ENCODE measurements at regions not wholly inside any gene's neighbourhood (a gene's known extent, or its start where the extent isn't known, plus 50 kb on each side); places are given as distances from the start of the nearest gene placed in this dataset.
"Not testable (repeated sequence)": the region's sequence is repeated elsewhere in the genome, so short reads cannot be mapped to it uniquely, and the experiment has no call there.

DNA sequence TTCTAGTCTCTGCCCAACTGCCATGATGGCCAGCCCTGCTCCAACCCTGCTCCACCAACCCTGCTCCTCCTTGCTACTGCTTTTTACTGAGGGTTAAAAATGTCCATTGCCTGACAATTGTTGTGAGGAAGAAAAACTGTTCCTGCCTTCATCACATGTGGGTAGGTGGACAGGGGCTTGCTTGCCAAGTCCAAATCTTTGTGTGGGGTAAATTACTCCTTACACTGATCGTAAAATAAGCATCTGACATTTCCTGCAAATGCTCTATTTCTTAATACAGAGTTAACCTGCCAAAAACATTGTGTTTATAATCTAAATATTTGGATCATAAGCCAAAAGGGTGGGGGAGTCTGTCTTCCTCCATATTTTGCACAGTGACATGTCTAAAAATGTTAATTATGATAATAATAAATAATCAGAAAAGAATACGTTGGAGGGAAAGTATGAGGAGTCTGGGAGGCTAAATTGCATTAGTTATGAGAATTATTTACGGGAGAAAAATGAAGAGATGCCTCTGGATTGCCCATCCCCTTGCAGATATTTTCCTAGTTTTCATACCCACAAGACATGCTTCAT lies 242.5 kb upstream of the TBL1XR1 start:
- no peak for FAIRE-seq

DNA sequence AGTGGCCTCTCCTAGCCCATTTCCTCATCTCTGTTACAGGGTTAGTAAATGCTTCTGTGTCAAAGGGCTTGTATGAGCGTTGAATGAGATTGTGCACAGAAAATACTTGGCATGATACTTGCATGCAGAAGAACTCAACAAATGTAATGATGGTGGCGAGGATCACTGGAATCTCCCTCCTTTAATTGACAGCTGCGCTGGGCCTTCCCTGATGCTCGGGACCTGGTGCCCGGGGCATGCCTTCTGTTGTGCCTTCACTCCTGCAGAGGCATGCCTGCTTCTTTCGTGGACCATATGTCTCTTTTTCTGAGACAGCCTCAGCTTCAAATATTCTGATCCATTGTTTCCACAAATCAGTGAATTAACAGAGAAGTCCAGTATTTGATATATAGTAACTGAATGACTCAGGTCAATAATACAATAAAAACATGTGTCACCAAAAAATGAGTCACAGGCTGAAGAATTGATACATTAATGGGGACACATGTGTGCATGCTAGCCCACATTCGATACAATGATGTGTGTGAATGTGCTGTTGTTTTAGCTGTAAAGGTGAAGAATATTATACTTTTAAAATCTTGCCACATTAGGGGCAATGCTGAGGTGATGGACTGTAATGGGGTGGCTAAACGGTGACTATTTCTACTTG lies 243.3 kb upstream of the TBL1XR1 start:
- FAIRE-seq, result no peak

DNA sequence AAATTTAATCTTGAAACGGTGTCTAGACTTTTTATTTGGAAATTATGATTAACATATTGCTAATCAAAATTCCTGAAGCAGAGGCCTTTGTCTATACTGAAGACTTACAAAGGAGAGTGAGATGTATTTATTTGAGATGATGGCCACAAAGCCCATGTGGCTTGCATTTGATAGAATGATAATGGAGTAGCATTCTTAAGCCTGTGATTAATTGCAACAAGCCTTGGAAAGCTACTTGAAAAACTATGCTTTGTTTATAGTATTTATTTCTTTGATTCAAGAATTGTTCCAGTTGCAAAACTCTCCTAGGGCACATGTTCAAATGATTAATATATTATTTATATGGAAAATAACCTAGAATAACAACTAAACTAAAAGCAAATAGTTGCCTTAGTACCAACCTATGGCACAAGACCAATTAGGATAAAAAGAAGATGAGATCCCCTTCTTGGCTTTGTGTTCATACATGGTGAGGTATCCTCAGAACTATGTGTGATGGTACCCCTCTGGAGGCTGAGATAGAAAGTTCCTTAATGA lies 244.1 kb upstream of the TBL1XR1 start:
- FAIRE-seq, result no peak

DNA sequence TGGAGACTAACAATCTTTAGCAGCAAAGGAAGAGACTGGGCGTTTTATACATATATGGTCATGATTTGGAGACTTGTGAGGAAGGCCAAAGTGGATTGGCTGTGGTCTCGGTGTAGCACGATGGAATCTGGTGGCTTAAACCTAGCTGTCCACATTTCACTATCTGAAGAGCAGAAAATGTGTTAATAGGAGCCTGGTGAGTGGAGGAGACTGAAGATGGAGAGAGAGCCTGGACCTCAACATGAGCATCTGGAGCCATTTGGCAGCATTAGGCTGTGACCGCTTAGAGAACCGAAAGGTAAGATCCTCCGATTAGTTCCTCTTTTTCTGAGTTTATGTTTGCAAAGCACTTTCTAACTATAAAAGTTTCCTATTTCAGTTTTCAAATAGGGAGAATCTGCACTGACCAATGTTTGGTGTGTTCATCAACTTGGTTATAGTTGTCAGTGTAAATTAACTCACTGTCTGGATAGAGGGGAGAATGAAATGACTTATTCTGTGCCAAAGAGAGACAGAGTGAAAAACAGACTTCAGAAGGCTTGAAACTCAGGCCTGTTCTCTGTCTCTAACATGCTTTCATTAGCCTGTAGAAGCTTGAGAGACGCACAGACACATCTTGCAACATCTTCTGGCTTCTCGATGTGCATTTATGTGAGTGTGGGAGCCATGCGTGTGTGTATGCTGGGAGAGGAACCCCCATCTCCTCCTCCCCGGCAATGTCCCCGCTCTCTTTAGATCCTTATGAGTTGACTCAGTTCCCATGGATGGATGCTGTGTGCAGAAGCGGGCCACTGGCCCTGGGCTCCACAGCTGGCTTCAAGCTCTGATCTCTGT lies 244.7 kb upstream of the TBL1XR1 start:
- no peak for FAIRE-seq

DNA sequence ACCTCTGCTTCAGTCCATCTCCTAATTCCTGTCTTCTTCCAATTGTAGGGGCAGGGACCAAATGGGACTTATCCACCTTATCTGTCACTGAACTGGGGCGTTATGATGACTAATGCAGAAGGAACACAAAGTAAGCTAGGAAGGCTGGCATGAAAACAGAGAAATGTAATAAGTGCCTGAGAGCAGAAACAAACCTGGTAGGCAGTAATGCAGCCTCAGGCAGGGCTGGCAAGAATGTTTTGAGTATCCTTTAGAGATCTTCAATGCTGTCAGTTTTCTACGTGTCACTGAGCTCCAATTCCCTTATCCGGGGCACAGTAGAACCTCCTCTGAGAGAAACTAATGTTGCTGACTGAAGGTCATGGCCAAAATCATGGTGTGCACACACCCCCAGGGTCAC lies 246.2 kb upstream of the TBL1XR1 start:
- no peak for FAIRE-seq

DNA sequence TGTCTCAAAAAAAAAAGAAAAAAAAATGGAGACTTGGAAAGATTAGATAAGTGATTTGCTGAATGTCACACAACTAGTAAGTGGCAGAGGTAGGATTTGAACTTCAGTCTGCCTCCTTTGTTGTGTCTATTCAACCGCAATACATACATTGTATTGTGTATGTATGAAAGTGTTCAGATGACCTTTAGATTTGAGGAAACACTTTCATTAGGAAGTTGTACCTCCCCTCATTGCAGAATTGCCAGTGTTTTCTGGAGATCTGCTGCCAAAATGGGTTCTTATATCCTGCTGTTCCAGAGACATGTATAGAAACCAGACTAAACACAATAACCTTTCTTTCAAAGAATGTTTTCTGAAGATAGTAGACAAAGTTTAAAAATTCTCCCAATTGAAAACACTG lies 247.4 kb upstream of the TBL1XR1 start:
- no peak for FAIRE-seq

DNA sequence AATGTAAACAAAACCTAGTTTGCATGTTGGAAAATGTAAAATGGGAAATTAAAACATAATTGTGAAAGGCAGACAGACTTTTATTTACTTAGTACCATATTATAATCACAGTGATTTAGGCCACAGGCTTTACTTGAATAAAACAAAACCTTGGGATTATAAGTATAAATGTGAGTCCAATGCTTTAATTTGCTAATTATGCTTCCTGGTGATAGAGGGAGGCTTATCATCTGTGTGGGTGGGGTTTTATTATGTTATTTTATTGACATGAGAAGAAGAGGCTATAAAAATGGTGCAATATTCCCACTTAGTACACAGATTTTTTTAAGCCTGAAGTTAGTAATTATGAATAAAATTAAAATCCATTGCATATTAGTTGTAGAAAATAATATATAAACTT lies 248.3 kb upstream of the TBL1XR1 start:
- FAIRE-seq, result no peak

DNA sequence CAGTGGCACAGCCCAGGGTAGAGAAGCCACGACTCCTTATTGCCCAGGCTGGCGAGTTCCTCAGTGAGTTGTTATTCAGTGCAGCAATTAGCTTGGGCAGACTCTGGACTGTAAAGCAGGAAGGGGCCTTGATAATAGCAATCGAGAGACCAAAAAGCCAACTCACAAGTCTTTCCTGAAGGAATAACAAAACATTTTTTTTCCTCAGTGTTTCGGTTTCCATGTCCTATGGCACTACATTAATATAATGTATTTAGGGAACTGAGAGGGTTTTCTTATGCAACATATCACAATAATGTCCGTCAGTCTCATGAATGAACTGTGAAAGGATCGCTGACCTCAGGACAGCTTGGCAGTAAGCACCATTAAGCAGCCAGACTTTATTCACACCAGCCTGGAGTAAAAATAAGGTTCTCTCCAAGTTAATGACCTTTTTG lies 248.9 kb upstream of the TBL1XR1 start:
- FAIRE-seq, result no peak

DNA sequence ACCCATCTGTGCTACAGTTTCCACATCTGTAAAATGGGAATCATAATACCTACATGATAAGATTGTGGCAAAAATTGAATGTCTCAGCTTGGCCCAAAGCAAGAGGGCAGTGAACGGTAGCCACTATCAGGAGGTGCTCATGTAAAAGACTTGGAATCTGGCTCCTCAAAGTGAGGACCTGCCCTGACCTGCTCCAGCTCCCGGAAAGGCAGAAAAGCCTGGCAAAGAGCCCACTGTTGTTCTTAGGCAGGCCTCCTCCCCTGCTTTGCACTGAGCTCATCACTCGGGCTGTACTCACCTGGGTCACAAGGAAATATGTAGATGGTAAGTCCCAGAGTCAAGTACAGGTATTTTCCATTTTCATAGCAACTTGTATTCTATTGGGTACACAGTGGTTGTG lies 250.7 kb upstream of the TBL1XR1 start:
- FAIRE-seq, result no peak

DNA sequence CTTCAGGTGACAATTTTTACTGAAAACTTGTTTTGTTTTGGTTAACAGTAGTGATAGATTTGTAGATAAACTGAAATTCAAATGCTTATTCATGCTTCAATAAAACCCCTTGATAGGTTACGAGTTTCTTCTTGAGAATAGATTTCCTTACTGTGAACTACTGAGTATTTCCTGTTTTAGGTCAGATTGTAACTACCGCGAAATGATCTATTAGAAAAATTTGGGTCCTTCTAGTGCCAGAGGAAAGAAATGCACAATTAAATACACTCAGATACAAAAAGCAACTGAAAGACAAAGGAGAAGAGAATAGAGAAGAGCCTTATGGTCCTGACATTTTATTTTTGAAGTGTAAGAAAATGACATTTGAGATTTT lies 251.7 kb upstream of the TBL1XR1 start:
- FAIRE-seq, result no peak

DNA sequence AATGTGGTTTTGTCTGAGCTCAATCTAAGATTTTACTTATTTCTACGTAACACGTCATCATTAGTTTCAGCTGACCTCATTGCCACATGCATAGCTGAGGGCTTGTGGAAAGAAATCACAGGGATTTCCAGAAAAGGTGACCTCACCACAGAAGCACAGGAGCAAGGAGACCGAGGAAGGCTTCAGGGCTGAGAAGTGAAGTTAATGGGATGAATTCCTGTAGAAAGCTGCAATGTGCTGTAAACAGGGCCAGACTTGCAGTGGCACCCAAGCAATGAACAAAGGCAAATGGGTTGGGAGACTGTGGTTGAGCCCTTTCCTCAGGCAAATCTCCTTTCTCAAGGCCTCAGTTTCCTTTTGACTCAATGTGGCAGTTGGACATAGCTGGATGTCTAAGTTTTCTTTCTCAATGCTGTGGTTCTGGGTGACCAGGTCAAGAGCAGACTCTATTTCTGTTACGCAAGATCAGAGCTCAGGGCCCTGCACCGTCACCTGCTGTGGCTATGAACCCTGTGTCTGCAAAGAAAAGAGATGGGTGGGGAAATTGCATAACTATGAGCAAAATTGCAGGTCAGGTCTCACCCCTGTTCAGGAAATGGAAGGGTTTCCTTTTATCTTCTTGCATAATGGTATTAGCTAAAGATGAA lies 252.2 kb upstream of the TBL1XR1 start:
- no peak for FAIRE-seq

DNA sequence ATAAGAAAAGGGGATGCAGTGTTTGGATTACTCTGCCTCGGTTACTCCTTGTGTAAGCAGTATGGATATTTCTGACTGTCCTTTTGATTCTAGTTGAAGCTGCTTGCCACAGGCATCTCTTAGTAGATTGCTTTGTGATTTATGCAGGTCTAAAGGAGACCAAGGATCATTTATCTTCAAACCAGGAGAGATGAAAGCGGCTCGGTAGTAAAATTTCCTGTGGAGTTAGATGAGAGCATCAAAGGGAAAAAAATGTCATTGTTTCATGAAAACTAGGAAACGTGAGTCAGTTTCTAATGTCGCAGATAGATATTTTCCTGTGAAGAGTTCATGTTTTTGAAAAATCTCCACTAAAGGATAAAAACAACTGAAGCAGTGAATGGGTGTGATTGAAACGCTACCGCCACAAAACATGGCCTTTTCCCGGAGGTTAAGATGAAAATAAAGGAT lies 254.0 kb upstream of the TBL1XR1 start:
- FAIRE-seq, result no peak

DNA sequence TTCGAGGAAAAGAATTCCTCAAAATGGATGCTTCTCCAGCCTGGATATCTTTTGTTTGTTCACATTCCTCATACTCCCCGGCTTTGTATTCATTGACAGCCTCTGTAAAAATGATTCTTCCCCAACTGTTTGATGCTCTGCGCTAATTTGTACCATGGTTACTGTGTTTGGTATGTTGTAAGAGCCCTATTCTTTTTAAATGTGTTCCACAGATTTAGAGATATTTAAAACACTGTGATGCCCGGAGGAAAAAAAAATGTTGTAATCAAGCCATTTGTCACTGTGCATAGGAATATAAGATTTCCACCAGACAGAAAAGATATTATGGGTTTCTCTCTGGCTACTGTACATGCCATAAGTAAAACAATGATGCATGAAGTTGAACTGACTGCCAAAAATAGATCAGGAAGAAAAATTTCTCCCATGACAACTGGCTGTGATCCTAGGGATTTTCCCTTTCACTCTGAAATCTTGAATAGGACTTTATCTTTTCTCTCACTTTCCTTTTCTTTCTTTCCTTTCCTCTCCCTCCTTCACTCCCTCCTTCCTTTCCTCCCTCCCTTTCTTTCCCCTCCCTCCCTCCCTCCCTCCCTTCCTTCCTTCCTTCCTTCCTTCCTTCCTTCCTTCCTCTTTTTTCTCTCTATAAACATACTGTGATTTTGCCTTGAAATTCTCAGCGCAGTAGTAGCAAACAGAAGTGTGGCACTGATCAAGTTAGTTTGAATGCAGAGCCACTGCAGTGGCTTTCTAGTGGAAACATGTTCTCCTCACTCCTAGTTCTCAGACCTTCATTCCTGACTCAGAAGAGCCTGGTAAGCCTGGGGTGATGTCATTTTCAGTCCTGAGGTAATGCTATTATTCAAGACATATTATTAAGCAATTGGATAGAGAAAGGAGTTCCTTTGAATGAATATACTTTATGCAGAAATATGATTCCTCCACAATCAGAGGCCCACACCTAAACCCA lies 254.9 kb upstream of the TBL1XR1 start:
- FAIRE-seq, result no peak

DNA sequence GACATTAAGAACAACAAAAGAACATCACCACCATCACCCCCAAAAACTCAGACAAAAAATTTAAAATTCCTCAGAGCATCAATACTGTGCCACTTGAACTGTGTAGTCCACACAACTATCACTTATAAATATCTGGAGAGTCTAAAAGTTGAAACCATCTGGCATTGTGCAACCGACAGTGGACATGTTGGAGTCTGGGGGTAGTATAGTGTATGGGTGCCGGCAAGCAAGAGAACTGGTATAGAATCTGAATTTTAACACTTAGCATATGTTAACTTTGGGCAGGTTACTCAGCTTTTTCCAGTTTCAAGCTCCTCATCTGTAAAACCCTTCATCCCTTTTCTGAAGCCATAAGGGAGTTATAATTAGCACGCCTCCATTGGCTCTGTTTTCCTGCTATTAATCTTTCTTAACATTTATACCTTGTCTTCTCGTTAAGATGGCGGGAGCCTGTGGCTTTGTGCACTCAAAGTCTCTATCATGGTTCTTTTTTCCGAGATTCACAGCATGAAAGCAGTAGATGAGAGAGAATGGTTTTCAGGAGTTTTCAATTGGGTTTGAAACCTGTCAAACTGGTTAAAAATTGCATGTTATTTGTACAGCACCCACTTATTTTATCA lies 255.7 kb upstream of the TBL1XR1 start:
- no peak for FAIRE-seq

DNA sequence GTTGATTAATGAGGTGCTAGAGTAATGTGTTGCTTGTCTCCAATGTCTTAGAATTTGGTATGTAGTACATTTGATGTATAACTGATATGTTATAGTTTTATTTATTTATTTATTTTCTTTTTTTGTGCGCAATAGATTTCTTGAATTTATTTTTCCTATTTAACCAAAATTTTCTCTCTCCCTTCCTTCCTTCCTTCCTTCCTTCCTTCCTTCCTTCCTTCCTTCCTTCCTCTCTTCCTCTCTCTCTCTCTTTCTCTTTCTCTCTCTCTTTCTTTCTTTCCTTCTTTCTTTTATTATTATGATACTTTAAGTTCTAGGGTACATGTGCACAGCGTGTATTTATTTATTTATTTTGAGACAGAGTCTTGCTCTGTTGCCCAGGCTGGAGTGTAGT lies 256.2 kb upstream of the TBL1XR1 start:
- no peak for FAIRE-seq

DNA sequence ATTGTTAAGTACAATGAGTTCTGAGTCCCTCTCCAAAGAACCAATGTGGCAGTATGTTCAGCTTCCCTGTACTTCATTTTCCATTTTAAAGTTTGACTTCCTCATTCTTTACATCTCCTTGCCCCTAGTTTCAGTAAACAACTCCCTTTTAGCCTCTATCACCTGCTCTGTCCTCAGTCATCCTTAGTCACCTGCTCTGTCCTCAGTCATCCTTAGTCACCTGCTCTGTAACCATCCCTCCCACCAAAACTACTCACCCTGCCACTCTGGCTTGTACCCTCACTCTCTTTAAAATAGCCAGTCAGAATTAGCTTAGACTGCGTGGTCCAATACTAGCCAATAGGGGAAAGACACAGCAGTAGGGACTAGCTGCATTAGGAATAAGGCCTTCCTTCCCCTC lies 259.9 kb upstream of the TBL1XR1 start:
- FAIRE-seq, result not testable (repeated sequence)

DNA sequence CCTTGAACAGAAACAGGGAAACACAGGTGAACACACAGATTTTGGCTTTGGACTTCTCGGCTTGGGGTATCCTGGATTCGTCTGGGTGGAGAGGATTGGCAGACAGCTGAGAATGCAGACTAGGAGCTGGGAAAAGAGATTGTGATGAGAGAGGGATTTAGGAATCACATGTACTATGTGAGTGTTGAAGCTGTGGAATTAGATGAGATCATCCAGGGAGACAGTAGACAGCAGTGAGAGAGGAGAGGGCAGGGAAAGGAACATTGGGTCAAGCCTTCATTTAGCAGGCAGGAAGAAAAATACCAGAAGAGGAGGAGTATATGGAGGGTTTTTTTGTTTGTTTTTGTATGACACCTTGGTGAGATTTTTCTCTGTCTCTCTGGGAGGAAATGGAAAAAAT lies 262.1 kb upstream of the TBL1XR1 start:
- FAIRE-seq, result no peak

DNA sequence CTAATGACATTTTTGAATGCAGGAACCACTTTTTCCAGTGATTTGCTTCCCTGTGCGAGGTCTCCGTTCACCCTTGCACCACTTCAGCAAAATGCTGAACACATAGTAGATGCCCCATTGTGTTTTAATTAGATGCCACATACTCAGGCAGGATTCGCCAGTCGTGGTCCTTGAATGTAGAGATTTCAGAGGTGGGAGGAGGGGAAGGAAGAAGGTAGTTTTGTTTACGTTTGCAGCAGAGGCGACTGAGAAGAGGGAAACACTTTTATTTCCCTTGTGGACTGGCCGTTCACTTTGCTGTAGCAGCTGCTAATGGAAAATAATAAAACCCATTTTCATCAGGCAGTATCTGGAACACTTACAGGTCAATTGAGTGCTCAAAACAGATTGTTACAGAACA lies 262.8 kb upstream of the TBL1XR1 start:
- FAIRE-seq, result no peak

DNA sequence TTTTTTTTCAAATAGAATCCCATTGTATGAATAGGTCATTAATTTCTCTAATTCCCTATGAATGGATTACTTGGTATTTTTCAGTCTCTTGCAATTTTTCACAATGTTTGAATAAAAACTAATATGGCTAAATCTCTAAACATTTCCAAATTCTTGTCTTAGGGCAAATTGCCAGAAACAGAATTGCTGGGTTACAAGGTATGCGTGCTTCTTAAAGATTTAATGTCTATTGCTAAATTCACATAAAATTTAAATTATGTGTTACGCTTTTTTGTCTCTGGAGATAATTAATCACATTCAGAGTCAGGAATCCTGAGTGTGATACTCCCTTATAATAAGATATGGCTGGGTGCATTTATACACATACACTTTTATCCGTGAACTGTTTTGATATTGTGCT lies 264.5 kb upstream of the TBL1XR1 start:
- no peak for FAIRE-seq

DNA sequence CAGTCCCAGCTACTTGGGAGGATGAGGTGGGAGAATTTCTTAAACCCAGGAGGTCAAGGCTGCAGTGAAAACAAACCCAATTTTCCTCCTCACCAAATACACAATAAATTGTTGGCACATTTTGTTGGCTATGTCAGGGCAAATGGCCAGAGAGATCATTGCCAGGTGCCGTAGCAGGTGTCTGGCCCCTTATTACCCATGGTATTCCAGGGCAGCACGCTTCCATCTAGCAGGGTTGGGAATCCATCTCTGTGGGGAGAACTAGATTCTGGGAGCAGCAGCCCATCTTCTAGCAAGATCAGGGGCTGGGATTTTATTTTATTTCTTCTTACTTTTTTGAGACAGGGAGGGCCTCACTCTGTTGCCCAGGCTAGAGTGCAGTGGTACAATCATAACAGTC lies 266.1 kb upstream of the TBL1XR1 start:
- not testable (repeated sequence) for FAIRE-seq

DNA sequence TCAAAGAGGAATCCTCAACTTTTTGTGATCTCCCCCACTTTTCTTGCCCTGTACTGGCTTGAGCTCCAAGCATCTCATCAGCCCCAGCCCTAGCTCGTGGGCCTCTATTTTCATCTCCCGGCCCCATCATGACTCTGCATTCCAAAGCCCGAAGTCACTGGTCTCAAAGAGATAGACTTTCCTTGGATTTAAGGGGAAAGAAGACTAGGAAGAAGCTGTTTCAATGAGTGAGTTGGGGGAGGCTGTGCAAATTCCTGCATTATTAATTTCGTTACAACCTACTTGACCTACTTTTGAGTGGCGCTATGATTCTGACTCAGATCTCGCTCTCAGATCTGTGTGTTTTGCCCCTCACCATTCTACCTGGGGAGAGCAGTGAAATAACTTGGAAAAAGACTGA lies 266.6 kb upstream of the TBL1XR1 start:
- FAIRE-seq, result no peak

All from A204.1 (cell line).